BE2C (cell line): ENCODE measurements at regions not wholly inside any gene's neighbourhood (a gene's known extent, or its start where the extent isn't known, plus 50 kb on each side); places are given as distances from the start of the nearest gene placed in this dataset.

Experiments
- DNase-seq: peaks from one replicate; pipeline ENCODE4 v3.0.0-alpha.2; 2020
- H3K27me3 ChIP-seq: fragments of 250-450 bp; sonication (Bioruptor Pico); 2 replicates; pipeline ENCODE4 v1.5.1; 2020; ENCODE audit warnings: mild to moderate bottlenecking
- H3K36me3 ChIP-seq: fragments of 250-450 bp; sonication (Bioruptor Pico); 2 replicates; pipeline ENCODE4 v1.5.1; 2020; ENCODE audit warnings: mild to moderate bottlenecking
- H3K4me1 ChIP-seq: fragments of 250-450 bp; sonication (Bioruptor Pico); 2 replicates; pipeline ENCODE4 v1.5.1; 2020
- H3K4me3 ChIP-seq: 2 replicates; pipeline ENCODE4 v1.5.1; 2011; ENCODE audit warnings: low read depth, low read length
- H3K9me3 ChIP-seq: fragments of 250-450 bp; sonication (Bioruptor Pico); 2 replicates; pipeline ENCODE4 v1.5.1; 2020
- TF ChIP-seq, protein P1 (sequence below): IDR thresholded peaks from 2 replicates; pipeline ENCODE4 v1.5.1; 2012; ENCODE audit warnings: mild to moderate bottlenecking, low read depth, low read length

DNA sequence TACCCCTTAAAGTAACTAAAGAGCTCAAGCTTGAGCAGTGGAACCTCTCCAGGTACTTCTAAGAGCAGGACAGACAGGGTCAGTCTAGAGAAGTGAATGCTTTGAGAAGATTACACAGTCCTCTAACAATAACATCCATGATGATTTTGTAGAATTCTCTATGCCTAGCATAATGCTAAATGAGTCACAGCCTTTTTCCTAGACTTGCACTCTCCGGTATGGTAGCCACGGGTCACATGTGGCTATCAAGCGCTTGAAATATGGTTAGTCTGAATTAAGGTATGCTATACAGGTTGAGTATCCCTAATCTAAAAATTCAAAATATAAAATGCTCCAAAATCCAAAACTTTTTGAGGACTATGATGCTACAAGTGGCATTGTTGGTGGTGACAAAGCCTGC, 166.6 kb upstream of the MKLN1 start:
- TF ChIP-seq, protein P1, sequence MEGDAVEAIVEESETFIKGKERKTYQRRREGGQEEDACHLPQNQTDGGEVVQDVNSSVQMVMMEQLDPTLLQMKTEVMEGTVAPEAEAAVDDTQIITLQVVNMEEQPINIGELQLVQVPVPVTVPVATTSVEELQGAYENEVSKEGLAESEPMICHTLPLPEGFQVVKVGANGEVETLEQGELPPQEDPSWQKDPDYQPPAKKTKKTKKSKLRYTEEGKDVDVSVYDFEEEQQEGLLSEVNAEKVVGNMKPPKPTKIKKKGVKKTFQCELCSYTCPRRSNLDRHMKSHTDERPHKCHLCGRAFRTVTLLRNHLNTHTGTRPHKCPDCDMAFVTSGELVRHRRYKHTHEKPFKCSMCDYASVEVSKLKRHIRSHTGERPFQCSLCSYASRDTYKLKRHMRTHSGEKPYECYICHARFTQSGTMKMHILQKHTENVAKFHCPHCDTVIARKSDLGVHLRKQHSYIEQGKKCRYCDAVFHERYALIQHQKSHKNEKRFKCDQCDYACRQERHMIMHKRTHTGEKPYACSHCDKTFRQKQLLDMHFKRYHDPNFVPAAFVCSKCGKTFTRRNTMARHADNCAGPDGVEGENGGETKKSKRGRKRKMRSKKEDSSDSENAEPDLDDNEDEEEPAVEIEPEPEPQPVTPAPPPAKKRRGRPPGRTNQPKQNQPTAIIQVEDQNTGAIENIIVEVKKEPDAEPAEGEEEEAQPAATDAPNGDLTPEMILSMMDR: no peak
- no peak overlapping the region for H3K4me3 ChIP-seq
- H3K36me3 ChIP-seq: no peaks in the 10 kb centered on the region
- no peaks in the 10 kb centered on the region for H3K27me3 ChIP-seq
- DNase-seq: no peak
- no peaks in the 10 kb centered on the region for H3K9me3 ChIP-seq
- H3K4me1 ChIP-seq: no peaks in the 10 kb centered on the region

DNA sequence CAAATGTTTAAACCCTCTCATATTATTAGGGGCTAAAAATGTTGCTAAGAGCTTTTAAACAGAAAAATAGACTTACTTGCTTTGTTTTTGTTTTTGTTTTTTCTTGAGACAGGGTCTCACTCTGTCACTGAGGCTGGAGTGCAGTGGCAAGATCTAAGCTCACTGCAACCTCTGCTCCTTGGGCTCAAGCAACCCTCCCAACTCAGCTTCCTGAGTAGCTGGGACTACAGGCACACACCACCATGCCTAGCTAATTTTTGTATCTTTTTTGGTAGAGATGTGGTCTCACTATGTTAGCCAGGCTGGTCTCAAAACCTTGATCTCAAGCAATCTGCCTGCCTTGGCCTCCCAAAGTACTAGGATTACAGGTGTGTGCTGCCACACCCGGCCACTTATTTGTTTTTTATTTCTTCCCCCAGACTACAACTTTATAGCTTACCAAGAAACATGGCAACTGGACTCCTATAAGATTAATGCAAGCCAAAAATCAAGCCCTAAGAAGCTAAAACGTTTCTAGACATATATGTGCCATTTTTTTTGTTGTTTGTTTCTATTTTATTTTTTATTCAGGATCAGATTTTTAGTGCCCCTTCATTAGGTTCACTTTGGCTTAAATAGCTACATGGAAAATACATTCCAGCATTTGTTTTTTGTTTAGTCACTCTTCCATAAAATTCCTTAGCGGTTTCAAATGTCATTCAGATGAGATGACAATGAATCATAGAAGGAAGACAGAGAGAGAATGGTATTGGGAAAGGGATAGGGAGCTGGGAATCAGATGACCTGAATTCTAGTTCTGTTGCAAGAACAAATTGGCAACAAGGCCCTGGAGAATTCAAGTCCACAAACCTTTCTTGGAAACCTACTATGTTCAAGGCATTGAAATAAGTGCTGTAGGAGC, 163.4 kb upstream of the MKLN1 start:
- DNase-seq: no peak
- TF ChIP-seq, protein P1: no peak
- Histone ChIP-seq H3K4me3 (no peak overlapping the region), H3K36me3 (no peaks in the 10 kb centered on the region), H3K9me3 (no peaks in the 10 kb centered on the region), H3K27me3 (no peaks in the 10 kb centered on the region; the same call in 1 of the 2 replicates), H3K4me1 (no peaks in the 10 kb centered on the region)

GRCh38 chr7:131166066-131166465, 161.6 kb upstream of the MKLN1 start:
- no peaks in the 10 kb centered on the region for H3K4me1 ChIP-seq
- H3K4me3 ChIP-seq: no peak overlapping the region
- TF ChIP-seq, protein P1: no peak
- no peaks in the 10 kb centered on the region; the same call in 1 of the 2 replicates for H3K27me3 ChIP-seq
- no peaks in the 10 kb centered on the region for H3K36me3 ChIP-seq
- no peaks in the 10 kb centered on the region for H3K9me3 ChIP-seq
- DNase-seq: no peak

DNA sequence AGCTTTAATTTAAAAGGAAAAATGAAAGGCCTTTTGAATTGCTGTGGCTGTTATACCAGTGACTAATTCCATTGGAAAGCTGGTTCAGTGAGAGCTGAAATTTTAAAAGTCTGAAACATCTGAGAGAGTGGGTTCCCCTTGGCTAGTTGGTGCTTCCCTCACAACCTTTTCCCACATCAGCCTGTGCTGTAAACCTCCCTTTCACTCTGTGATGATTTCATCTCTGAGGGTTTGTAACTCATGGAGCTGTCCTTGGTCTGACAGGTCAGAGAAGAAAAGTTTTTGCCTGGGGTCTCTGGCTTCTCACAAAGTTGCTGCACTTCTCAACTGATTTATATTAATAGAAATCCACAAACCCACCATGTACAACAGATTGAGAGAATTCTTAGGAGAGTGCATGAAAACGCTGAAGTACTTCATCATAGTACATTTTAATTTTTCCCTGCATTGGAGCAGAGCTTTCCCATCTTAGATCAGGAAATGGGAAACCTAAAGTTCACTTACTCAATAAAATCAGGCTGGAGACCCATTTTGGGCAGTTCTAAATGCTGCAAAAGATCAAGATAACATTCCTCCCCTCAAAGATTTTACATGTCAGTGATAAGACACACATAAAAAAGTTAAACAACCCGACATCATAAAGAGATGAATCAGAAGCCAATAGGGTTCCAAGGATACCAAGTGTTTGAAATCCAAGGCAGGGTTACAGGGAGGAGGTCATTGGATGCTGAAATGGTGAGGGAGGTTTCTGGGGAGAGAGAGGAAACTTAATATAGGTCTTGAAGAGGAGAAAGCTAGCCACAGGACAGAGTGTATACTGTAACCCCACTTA, 157.0 kb upstream of the MKLN1 start:
- Histone ChIP-seq H3K36me3 (no peaks in the 10 kb centered on the region), H3K4me1 (no peaks in the 10 kb centered on the region), H3K27me3 (no peaks in the 10 kb centered on the region; the same call in 1 of the 2 replicates), H3K9me3 (no peaks in the 10 kb centered on the region), H3K4me3 (no peak overlapping the region)
- no peak for DNase-seq
- TF ChIP-seq, protein P1: no peak

DNA sequence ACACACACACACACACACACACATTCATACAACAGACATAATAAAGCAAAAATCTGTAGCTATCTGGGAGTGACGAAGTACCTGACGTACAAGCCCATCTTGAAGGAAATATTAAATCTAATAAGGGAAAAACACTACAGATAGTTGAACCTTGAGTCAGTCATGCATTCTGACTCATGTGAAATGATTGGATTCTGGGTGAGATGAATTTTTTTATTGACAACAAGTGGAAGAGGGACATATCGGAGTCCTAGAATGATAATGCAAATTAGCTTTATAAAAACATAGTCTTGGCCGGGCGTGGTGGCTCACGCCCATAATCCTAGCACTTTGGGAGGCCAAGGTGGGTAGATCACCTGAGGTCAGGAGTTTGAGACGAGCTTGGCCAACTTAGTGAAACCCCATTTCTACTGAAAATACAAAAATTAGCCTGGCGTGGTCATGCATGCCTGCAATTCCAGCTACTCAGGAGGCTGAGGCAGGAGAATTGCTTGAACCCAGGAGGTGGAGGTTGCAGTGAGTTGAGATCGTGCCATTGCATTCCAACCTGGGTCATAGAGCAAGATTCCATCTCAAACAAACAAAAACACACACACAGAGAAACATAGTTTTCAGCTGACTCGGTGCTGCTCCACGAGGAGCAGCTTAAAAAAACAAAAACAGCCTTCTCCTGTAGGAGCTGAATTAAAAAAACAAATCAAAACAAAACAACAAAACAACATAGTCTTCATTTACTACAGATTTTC, 154.4 kb upstream of the MKLN1 start:
- H3K9me3 ChIP-seq: no peaks in the 10 kb centered on the region
- H3K36me3 ChIP-seq: no peaks in the 10 kb centered on the region
- H3K27me3 ChIP-seq: no peaks in the 10 kb centered on the region; the same call in 1 of the 2 replicates
- DNase-seq: no peak
- H3K4me3 ChIP-seq: no peak overlapping the region
- TF ChIP-seq, protein P1: no peak
- H3K4me1 ChIP-seq: no peaks in the 10 kb centered on the region
